Astrocyte (in vitro differentiated cells and primary cell): ENCODE measurements at regions not wholly inside any gene's neighbourhood (a gene's known extent, or its start where the extent isn't known, plus 50 kb on each side); places are given as distances from the start of the nearest gene placed in this dataset.

Source experiments
- DNase-seq: peaks from one replicate; pipeline ENCODE4 v3.0.0-alpha.2; 2010; ENCODE audit warnings: low read depth
- FAIRE-seq: peaks from 2 replicates; lab custom pipeline; 2011; peaks lifted over from hg19 to GRCh38; lab: Jason Lieb, UNC
- H2AFZ ChIP-seq: 2 replicates; pipeline ENCODE4 v1.6.0; 2012; ENCODE audit warnings: low read depth, low read length, inconsistent platforms
- H3K27ac ChIP-seq: 2 replicates; pipeline ENCODE4 v1.5.1; 2011; ENCODE audit warnings: low read depth, low read length, inconsistent platforms
- H3K27me3 ChIP-seq: 2 replicates; pipeline ENCODE4 v1.6.0; 2011; ENCODE audit warnings: low read length, inconsistent platforms; ENCODE audit not compliant: insufficient read depth
- H3K36me3 ChIP-seq: 2 replicates; pipeline ENCODE4 v1.5.1; 2011; ENCODE audit warnings: low read length, inconsistent platforms; ENCODE audit not compliant: insufficient read depth
- H3K4me1 ChIP-seq: 2 replicates; pipeline ENCODE4 v1.5.1; 2011; ENCODE audit warnings: low read length, inconsistent platforms; ENCODE audit not compliant: insufficient read depth
- H3K4me2 ChIP-seq: 2 replicates; pipeline ENCODE4 v1.6.0; 2012; ENCODE audit warnings: low read length, inconsistent platforms
- H3K4me3 ChIP-seq: 2 replicates; pipeline ENCODE4 v1.5.1; 2011; ENCODE audit warnings: low read depth, mild to moderate bottlenecking, low read length, inconsistent platforms; ENCODE audit not compliant: insufficient read depth
- H3K79me2 ChIP-seq: 2 replicates; pipeline ENCODE4 v1.6.0; 2012; ENCODE audit warnings: mild to moderate bottlenecking, low read length, inconsistent platforms; ENCODE audit not compliant: insufficient read depth
- H3K9ac ChIP-seq: 2 replicates; pipeline ENCODE4 v1.6.0; 2012; ENCODE audit warnings: mild to moderate bottlenecking, low read length, inconsistent platforms
- H3K9me3 ChIP-seq: 2 replicates; pipeline ENCODE4 v1.5.1; 2012; ENCODE audit warnings: low read depth, mild to moderate bottlenecking, low read length, inconsistent platforms; ENCODE audit not compliant: insufficient read depth
- H4K20me1 ChIP-seq: 2 replicates; pipeline ENCODE4 v1.6.0; 2012; ENCODE audit warnings: low read length, inconsistent platforms; ENCODE audit not compliant: insufficient read depth
- H3K27ac Mint-ChIP-seq: one replicate; pipeline ENCODE4 v1.8.0; 2021; ENCODE audit warnings: mild to moderate bottlenecking, mixed read lengths; ENCODE audit not compliant: unreplicated experiment
- H3K27me3 Mint-ChIP-seq: one replicate; pipeline ENCODE4 v1.8.0; 2021; ENCODE audit warnings: low read depth, mixed read lengths; ENCODE audit not compliant: unreplicated experiment
- H3K36me3 Mint-ChIP-seq: one replicate; pipeline ENCODE4 v1.8.0; 2021; ENCODE audit warnings: low read depth, mixed read lengths; ENCODE audit not compliant: unreplicated experiment
- H3K4me1 Mint-ChIP-seq: one replicate; pipeline ENCODE4 v1.8.0; 2021; ENCODE audit warnings: low read depth, mixed read lengths; ENCODE audit not compliant: unreplicated experiment
- H3K4me3 Mint-ChIP-seq: one replicate; pipeline ENCODE4 v1.8.0; 2021; ENCODE audit warnings: mild to moderate bottlenecking, moderate library complexity, mixed read lengths; ENCODE audit not compliant: unreplicated experiment
- H3K9me3 Mint-ChIP-seq: one replicate; pipeline ENCODE4 v1.8.0; 2021; ENCODE audit warnings: mild to moderate bottlenecking, mixed read lengths; ENCODE audit not compliant: unreplicated experiment
- CTCF ChIP-seq: IDR thresholded peaks from 2 replicates; pipeline ENCODE4 v1.5.1; 2011; ENCODE audit warnings: low read depth, mild to moderate bottlenecking, inconsistent platforms, low read length, moderate library complexity; ENCODE audit not compliant: insufficient read depth
- EZH2 ChIP-seq: IDR thresholded peaks from 2 replicates; pipeline ENCODE4 v1.6.1; 2012; ENCODE audit warnings: mild to moderate bottlenecking, low read length, inconsistent platforms; ENCODE audit not compliant: insufficient read depth

- Histone ChIP-seq H3K4me3 (no peak overlapping the region), H2AFZ (no peak overlapping the region), H3K36me3 (no peaks in the 10 kb centered on the region), H3K9me3 (no peaks in the 10 kb centered on the region), H4K20me1 (no peaks in the 10 kb centered on the region), H3K4me1 (peaks cover 25% of the 10 kb centered on the region), H3K27ac (no peak overlapping the region), H3K9ac (no peak overlapping the region), H3K27me3 (no peaks in the 10 kb centered on the region), H3K79me2 (no peaks in the 10 kb centered on the region), H3K4me2 (peak overlapping the region; percentile 33)
- Mint-ChIP-seq H3K4me1 (peaks cover 34% of the 10 kb centered on the region), H3K36me3 (no peaks in the 10 kb centered on the region), H3K9me3 (no peaks in the 10 kb centered on the region), H3K27me3 (no peaks in the 10 kb centered on the region), H3K27ac (peak overlapping the region; percentile 2), H3K4me3 (no peak overlapping the region)
- TF ChIP-seq EZH2 (no peak), CTCF (no peak)
- DNase-seq = no peak
- no peak for FAIRE-seq
Observed at GRCh38 chr6:137699031-137699683, 167.9 kb upstream of the TNFAIP3 start.

GRCh38 chr6:137700161-137700560 lies 166.9 kb upstream of the TNFAIP3 start:
- no peaks in the 10 kb centered on the region for H3K27me3 Mint-ChIP-seq
- no peak overlapping the region for H3K4me3 Mint-ChIP-seq
- no peaks in the 10 kb centered on the region for H3K9me3 Mint-ChIP-seq
- H3K36me3 ChIP-seq = no peaks in the 10 kb centered on the region
- H2AFZ ChIP-seq = no peak overlapping the region
- FAIRE-seq (no peak), DNase-seq (no peak)
- peaks cover 33% of the 10 kb centered on the region for H3K4me1 Mint-ChIP-seq
- H3K27ac Mint-ChIP-seq = no peak overlapping the region
- no peaks in the 10 kb centered on the region for H4K20me1 ChIP-seq
- no peaks in the 10 kb centered on the region for H3K36me3 Mint-ChIP-seq
- H3K27me3 ChIP-seq = no peaks in the 10 kb centered on the region
- H3K9me3 ChIP-seq = no peaks in the 10 kb centered on the region
- peaks cover 25% of the 10 kb centered on the region for H3K4me1 ChIP-seq
- H3K9ac ChIP-seq = no peak overlapping the region
- no peak overlapping the region for H3K27ac ChIP-seq
- TF ChIP-seq CTCF = no peak
- TF ChIP-seq EZH2 = no peak
- no peak overlapping the region for H3K4me2 ChIP-seq
- no peaks in the 10 kb centered on the region for H3K79me2 ChIP-seq
- H3K4me3 ChIP-seq = no peak overlapping the region

GRCh38 chr6:137700751-137701477 lies 166.1 kb upstream of the TNFAIP3 start:
- Mint-ChIP-seq H3K4me3 (no peak overlapping the region), H3K27me3 (no peaks in the 10 kb centered on the region), H3K4me1 (peaks cover 33% of the 10 kb centered on the region), H3K9me3 (no peaks in the 10 kb centered on the region), H3K27ac (no peak overlapping the region), H3K36me3 (no peaks in the 10 kb centered on the region)
- H3K9me3 ChIP-seq = no peaks in the 10 kb centered on the region
- H4K20me1 ChIP-seq = no peaks in the 10 kb centered on the region
- peaks cover 25% of the 10 kb centered on the region for H3K4me1 ChIP-seq
- H2AFZ ChIP-seq = no peak overlapping the region
- H3K4me3 ChIP-seq = no peak overlapping the region
- no peak overlapping the region for H3K9ac ChIP-seq
- no peak overlapping the region for H3K4me2 ChIP-seq
- no peak overlapping the region for H3K27ac ChIP-seq
- H3K27me3 ChIP-seq = no peaks in the 10 kb centered on the region
- no peaks in the 10 kb centered on the region for H3K36me3 ChIP-seq
- TF ChIP-seq EZH2 (no peak), CTCF (no peak)
- no peak for DNase-seq
- FAIRE-seq = no peak
- H3K79me2 ChIP-seq = no peaks in the 10 kb centered on the region
